ENCODE measurements at regions not wholly inside any gene's neighbourhood (a gene's known extent, or its start where the extent isn't known, plus 50 kb on each side); places are given as distances from the start of the nearest gene placed in this dataset.

DNA sequence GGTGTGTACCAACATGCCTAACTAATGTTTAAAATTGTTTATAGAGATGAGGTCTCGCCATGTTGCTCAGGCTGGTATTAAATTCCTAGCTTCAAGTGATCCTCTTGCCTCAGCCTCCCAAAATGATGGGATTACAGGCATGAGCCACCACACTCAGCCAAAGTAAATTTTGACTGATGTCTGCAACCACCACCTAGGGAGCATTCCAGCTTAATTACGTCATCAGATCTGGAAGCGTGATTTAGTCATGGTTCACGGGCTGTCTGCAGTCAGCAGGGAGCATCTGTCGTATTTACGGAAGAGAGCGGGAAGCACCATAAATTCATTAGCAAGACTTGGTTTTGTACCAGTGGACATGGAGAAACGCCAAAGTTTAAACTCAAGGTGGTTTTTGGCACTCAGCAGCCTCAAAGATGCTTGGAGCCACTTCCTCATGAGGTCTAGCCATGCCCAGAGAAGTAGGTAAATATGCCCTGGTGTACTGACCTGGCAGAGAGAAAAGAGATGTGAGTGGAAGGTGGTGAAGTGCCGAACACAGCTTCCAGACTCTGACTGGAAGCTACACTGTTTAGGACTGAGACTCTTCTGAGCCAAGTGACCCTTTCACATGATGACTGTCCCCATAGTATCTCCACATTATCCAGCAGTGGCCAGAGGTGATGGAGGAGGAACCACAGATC, 60.8 kb upstream of the SLC35F3 start:
- TF ChIP-seq EZH2 (IDR thresholded peaks at IDR 0.05; ENCODE audit: borderline replicate concordance, low read length): no peak
- TF ChIP-seq, protein P1, sequence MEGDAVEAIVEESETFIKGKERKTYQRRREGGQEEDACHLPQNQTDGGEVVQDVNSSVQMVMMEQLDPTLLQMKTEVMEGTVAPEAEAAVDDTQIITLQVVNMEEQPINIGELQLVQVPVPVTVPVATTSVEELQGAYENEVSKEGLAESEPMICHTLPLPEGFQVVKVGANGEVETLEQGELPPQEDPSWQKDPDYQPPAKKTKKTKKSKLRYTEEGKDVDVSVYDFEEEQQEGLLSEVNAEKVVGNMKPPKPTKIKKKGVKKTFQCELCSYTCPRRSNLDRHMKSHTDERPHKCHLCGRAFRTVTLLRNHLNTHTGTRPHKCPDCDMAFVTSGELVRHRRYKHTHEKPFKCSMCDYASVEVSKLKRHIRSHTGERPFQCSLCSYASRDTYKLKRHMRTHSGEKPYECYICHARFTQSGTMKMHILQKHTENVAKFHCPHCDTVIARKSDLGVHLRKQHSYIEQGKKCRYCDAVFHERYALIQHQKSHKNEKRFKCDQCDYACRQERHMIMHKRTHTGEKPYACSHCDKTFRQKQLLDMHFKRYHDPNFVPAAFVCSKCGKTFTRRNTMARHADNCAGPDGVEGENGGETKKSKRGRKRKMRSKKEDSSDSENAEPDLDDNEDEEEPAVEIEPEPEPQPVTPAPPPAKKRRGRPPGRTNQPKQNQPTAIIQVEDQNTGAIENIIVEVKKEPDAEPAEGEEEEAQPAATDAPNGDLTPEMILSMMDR (conservative IDR thresholded peaks at IDR 0.05 in 1 of 2, IDR thresholded peaks at IDR 0.05 in 1 of 2; ENCODE audit: extremely low read depth in 1 of 2, insufficient read depth in 1 of 2, low read depth in 1 of 2, low read length in 2 of 2): no peak

Measured in mammary epithelial cell (primary cell).